Neural progenitor cell (in vitro differentiated cells): ENCODE measurements at regions not wholly inside any gene's neighbourhood (a gene's known extent, or its start where the extent isn't known, plus 50 kb on each side); places are given as distances from the start of the nearest gene placed in this dataset.

Experiments
- EZH2 ChIP-seq: fragments of 200-600 bp; sonication (generic); IDR thresholded peaks from 2 replicates; pipeline ENCODE4 v1.6.1; 2017; ENCODE audit warnings: antibody characterized with exemption, mild to moderate bottlenecking, moderate library complexity
- TF ChIP-seq, protein P1 (sequence below): fragments of 200-600 bp; sonication (generic); IDR thresholded peaks from 2 replicates; pipeline ENCODE4 v1.5.1; 2017; ENCODE audit warnings: antibody characterized with exemption, mild to moderate bottlenecking

GRCh38 chr14:104315169-104315568 lies 176.8 kb downstream of the KIF26A start:
- TF ChIP-seq, protein P1, sequence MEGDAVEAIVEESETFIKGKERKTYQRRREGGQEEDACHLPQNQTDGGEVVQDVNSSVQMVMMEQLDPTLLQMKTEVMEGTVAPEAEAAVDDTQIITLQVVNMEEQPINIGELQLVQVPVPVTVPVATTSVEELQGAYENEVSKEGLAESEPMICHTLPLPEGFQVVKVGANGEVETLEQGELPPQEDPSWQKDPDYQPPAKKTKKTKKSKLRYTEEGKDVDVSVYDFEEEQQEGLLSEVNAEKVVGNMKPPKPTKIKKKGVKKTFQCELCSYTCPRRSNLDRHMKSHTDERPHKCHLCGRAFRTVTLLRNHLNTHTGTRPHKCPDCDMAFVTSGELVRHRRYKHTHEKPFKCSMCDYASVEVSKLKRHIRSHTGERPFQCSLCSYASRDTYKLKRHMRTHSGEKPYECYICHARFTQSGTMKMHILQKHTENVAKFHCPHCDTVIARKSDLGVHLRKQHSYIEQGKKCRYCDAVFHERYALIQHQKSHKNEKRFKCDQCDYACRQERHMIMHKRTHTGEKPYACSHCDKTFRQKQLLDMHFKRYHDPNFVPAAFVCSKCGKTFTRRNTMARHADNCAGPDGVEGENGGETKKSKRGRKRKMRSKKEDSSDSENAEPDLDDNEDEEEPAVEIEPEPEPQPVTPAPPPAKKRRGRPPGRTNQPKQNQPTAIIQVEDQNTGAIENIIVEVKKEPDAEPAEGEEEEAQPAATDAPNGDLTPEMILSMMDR: no peak
- no peak for TF ChIP-seq EZH2
